H1 (cell line): ENCODE measurements at regions not wholly inside any gene's neighbourhood (a gene's known extent, or its start where the extent isn't known, plus 50 kb on each side); places are given as distances from the start of the nearest gene placed in this dataset.

Source experiments
- CTCF ChIA-PET: fragments of 300-600 bp; sonication (Branson Sonifier 250); formaldehyde crosslinking; loops from one replicate; lab custom pipeline; 2021; ENCODE audit not compliant: partially characterized antibody; lab: Charles Lee
- POLR2A ChIA-PET: fragments of 300-600 bp; sonication (Branson Sonifier 250); formaldehyde crosslinking; loops from one replicate; lab custom pipeline; 2021; ENCODE audit warnings: inconsistent platforms; ENCODE audit not compliant: partially characterized antibody; lab: Charles Lee
- DNase-seq, 2 experiments: peaks; one replicate each; pipeline versions ENCODE4 v3.0.0 to v3.0.0-alpha.2; 2010 to 2022; ENCODE audit warnings: low spot score in 2 of 2, low read depth in 1 of 2, mixed read lengths in 1 of 2
- FAIRE-seq: peaks from 2 replicates; lab custom pipeline; 2011; peaks lifted over from hg19 to GRCh38; lab: Jason Lieb, UNC
- H2AFZ ChIP-seq: 2 replicates; pipeline ENCODE4 v1.8.1; 2012; ENCODE audit warnings: low read length, inconsistent platforms
- H2AK5ac ChIP-seq: 2 replicates; pipeline ENCODE4 v1.6.1; 2013; ENCODE audit warnings: low read depth, low read length
- H2BK120ac ChIP-seq: replicated peaks from 2 replicates; pipeline ENCODE3; 2013; ENCODE audit warnings: low read depth, low read length, inconsistent platforms
- H2BK12ac ChIP-seq: 2 replicates; pipeline ENCODE4 v1.6.1; 2013; ENCODE audit warnings: low read depth, low read length
- H2BK15ac ChIP-seq: 2 replicates; pipeline ENCODE4 v1.6.1; 2013; ENCODE audit warnings: low read length
- H2BK20ac ChIP-seq: 2 replicates; pipeline ENCODE4 v1.6.1; 2013; ENCODE audit warnings: low read length
- H2BK5ac ChIP-seq: 2 replicates; pipeline ENCODE4 v1.6.1; 2013; ENCODE audit warnings: low read depth, low read length
- H3K14ac ChIP-seq: 2 replicates; pipeline ENCODE4 v1.6.1; 2013; ENCODE audit warnings: inconsistent platforms; ENCODE audit not compliant: insufficient read length
- H3K18ac ChIP-seq: 2 replicates; pipeline ENCODE4 v1.6.1; 2013; ENCODE audit warnings: low read length; ENCODE audit errors: extremely low read depth
- H3K23ac ChIP-seq: 2 replicates; pipeline ENCODE4 v1.6.1; 2013; ENCODE audit warnings: inconsistent platforms; ENCODE audit not compliant: insufficient read length
- H3K23me2 ChIP-seq: 2 replicates; pipeline ENCODE4 v1.6.1; 2013; ENCODE audit warnings: low read depth, low read length
- H3K27ac ChIP-seq: 2 replicates; pipeline ENCODE4 v1.6.1; 2011; ENCODE audit warnings: low read depth, low read length, inconsistent platforms
- H3K27me3 ChIP-seq, 4 experiments: replicated peaks in 1 of 4; 1 replicate in 1 of 4; 2 replicates in 3 of 4; pipeline versions ENCODE4 v1.6.1 to v1.8.1; 2011 to 2013; ENCODE audit warnings: low read length in 3 of 4, mild to moderate bottlenecking in 3 of 4, inconsistent platforms in 2 of 4, mixed read lengths in 2 of 4, moderate library complexity in 1 of 4; ENCODE audit not compliant: control insufficient read depth in 3 of 4, insufficient read depth in 3 of 4; ENCODE audit errors: extremely low read depth in 1 of 4
- H3K36me3 ChIP-seq, 4 experiments: 2 replicates each; pipeline versions ENCODE4 v1.6.1 to v1.8.1; 2011 to 2013; ENCODE audit warnings: mild to moderate bottlenecking in 4 of 4, low read length in 3 of 4, moderate library complexity in 2 of 4, control low read depth in 1 of 4, inconsistent platforms in 1 of 4; ENCODE audit not compliant: insufficient read depth in 4 of 4, control insufficient read depth in 2 of 4
- H3K4ac ChIP-seq: replicated peaks from 2 replicates; pipeline ENCODE3; 2013; ENCODE audit warnings: low read length, low read depth, mixed read lengths, inconsistent platforms; ENCODE audit not compliant: insufficient read length
- H3K4me1 ChIP-seq, 4 experiments: replicated peaks in 1 of 4; 1 replicate in 1 of 4; 2 replicates in 3 of 4; pipeline versions ENCODE4 v1.6.1 to v1.8.1; 2011 to 2013; ENCODE audit warnings: low read length in 3 of 4, inconsistent platforms in 2 of 4, mixed read lengths in 1 of 4; ENCODE audit not compliant: insufficient read depth in 4 of 4, control insufficient read depth in 3 of 4
- H3K4me2 ChIP-seq, 2 experiments: 2 replicates each; pipeline versions ENCODE4 v1.6.1 to v1.8.1; 2011 to 2013; ENCODE audit warnings: low read depth in 2 of 2, low read length in 2 of 2, control low read depth in 1 of 2, inconsistent platforms in 1 of 2, mild to moderate bottlenecking in 1 of 2; ENCODE audit not compliant: insufficient read depth in 1 of 2
- H3K4me3 ChIP-seq, 4 experiments: fragments of 200-600, 300-600 bp in 1 of 4; sonication (generic), shearing (Covaris generic), sonication (Bioruptor Twin) in 1 of 4; 2 replicates each; pipeline versions ENCODE4 v1.5.1 to v1.8.1; 2011 to 2016; ENCODE audit warnings: low read length in 4 of 4, low read depth in 3 of 4, control low read depth in 2 of 4, inconsistent platforms in 2 of 4, mild to moderate bottlenecking in 2 of 4, mixed read lengths in 1 of 4, moderate library complexity in 1 of 4; ENCODE audit not compliant: insufficient read depth in 2 of 4; ENCODE audit errors: extremely low read depth in 1 of 4
- H3K56ac ChIP-seq: replicated peaks from 2 replicates; pipeline ENCODE3; 2013; ENCODE audit warnings: low read depth, mild to moderate bottlenecking, mixed read lengths, low read length, inconsistent platforms; ENCODE audit not compliant: insufficient read length
- H3K79me1 ChIP-seq: 2 replicates; pipeline ENCODE4 v1.6.1; 2013; ENCODE audit warnings: low read depth, low read length, control low read depth
- H3K79me2 ChIP-seq, 2 experiments: 2 replicates each; pipeline versions ENCODE4 v1.6.1 to v1.8.1; 2012 to 2013; ENCODE audit warnings: low read length in 2 of 2, mild to moderate bottlenecking in 2 of 2, inconsistent platforms in 1 of 2; ENCODE audit not compliant: insufficient read depth in 2 of 2, control insufficient read depth in 1 of 2
- H3K9ac ChIP-seq, 4 experiments: replicated peaks in 1 of 4; 1 replicate in 1 of 4; 2 replicates in 3 of 4; pipeline versions ENCODE4 v1.6.1 to v1.8.1; 2011 to 2013; ENCODE audit warnings: low read depth in 3 of 4, low read length in 3 of 4, control low read depth in 2 of 4, mild to moderate bottlenecking in 2 of 4, moderate library complexity in 2 of 4, inconsistent platforms in 1 of 4; ENCODE audit errors: extremely low read depth in 1 of 4
- H3K9me3 ChIP-seq, 2 experiments: 2 replicates each; pipeline versions ENCODE4 v1.6.1 to v1.8.1; 2012 to 2013; ENCODE audit warnings: mild to moderate bottlenecking in 2 of 2, moderate library complexity in 2 of 2, control low read depth in 1 of 2, inconsistent platforms in 1 of 2, low read depth in 1 of 2, low read length in 1 of 2, mixed read lengths in 1 of 2; ENCODE audit not compliant: insufficient read depth in 2 of 2
- H4K20me1 ChIP-seq, 2 experiments: replicated peaks in 1 of 2; 2 replicates each; pipeline versions ENCODE3 to v1.8.1; 2011 to 2013; ENCODE audit warnings: inconsistent platforms in 2 of 2, low read length in 2 of 2, mild to moderate bottlenecking in 1 of 2; ENCODE audit not compliant: insufficient read depth in 2 of 2, control insufficient read depth in 1 of 2
- H4K5ac ChIP-seq: 2 replicates; pipeline ENCODE4 v1.6.1; 2013; ENCODE audit warnings: low read length, low read depth, mixed read lengths, inconsistent platforms; ENCODE audit not compliant: insufficient read length
- H4K8ac ChIP-seq: 2 replicates; pipeline ENCODE4 v1.8.0; 2013; ENCODE audit warnings: mild to moderate bottlenecking, moderate library complexity, low read length, inconsistent platforms; ENCODE audit not compliant: insufficient read depth; ENCODE audit errors: extremely low read depth
- H4K91ac ChIP-seq: replicated peaks from 2 replicates; pipeline ENCODE3; 2013; ENCODE audit warnings: low read length, mixed read lengths, inconsistent platforms; ENCODE audit not compliant: insufficient read length
- ASH2L ChIP-seq: fragments of 200-600, 300-600 bp; sonication (generic); IDR thresholded peaks from one replicate; pipeline ENCODE4 v1.7.1; 2017; ENCODE audit warnings: low read length
- CBX5 ChIP-seq: fragments of 300-800, 300-1000 bp; sonication (generic); IDR thresholded peaks from 2 replicates; pipeline ENCODE4 v1.7.1; 2016; ENCODE audit warnings: antibody characterized with exemption, low read length, low read depth
- CBX8 ChIP-seq: fragments of 300-800, 300-1000 bp; sonication (generic); IDR thresholded peaks from 2 replicates; pipeline ENCODE4 v1.7.1; 2016; ENCODE audit warnings: low read depth, low read length, borderline replicate concordance
- E2F6 ChIP-seq: IDR thresholded peaks from 2 replicates; pipeline ENCODE4 v1.6.1; 2012; ENCODE audit warnings: inconsistent platforms
- EZH2 ChIP-seq: fragments of 200-600 bp; sonication (generic); IDR thresholded peaks from 2 replicates; pipeline ENCODE4 v1.7.1; 2012; ENCODE audit warnings: low read depth, mild to moderate bottlenecking, moderate library complexity, low read length, inconsistent platforms; ENCODE audit not compliant: severe bottlenecking
- HDAC6 ChIP-seq: IDR thresholded peaks from one replicate; pipeline ENCODE4 v1.7.1; 2012; ENCODE audit warnings: low read depth, mild to moderate bottlenecking, inconsistent platforms, low read length, moderate library complexity
- JUND ChIP-seq: IDR thresholded peaks from 2 replicates; pipeline ENCODE4 v1.6.1; 2011; ENCODE audit warnings: mild to moderate bottlenecking, improper control_type of control experiment, low read length
- KDM4A ChIP-seq: IDR thresholded peaks from one replicate; pipeline ENCODE4 v1.7.1; 2012; ENCODE audit warnings: low read depth, mild to moderate bottlenecking, moderate library complexity, low read length, inconsistent platforms; ENCODE audit not compliant: severe bottlenecking
- TAF1 ChIP-seq: IDR thresholded peaks from 2 replicates; pipeline ENCODE4 v1.6.1; 2011; ENCODE audit warnings: mild to moderate bottlenecking, low read depth, low read length
- WGBS, 2 experiments: shearing (Covaris generic) in 1 of 2; methylation state at CpG; one replicate each; pipeline versions ENCODE4 v1.1.6 to v1.1.7; 2013 to 2015; ENCODE audit warnings: low lambda C conversion rate in 2 of 2, mixed read lengths in 2 of 2, inconsistent platforms in 1 of 2, low coverage in 1 of 2, missing lambda C conversion rate in 1 of 2; ENCODE audit not compliant: insufficient replicate concordance in 2 of 2, insufficient coverage in 1 of 2, insufficient read length in 1 of 2; ENCODE audit errors: extremely low coverage in 1 of 2, missing lambda C conversion rate in 1 of 2; 5-methylcytosine and 5-hydroxymethylcytosine counted together

DNA sequence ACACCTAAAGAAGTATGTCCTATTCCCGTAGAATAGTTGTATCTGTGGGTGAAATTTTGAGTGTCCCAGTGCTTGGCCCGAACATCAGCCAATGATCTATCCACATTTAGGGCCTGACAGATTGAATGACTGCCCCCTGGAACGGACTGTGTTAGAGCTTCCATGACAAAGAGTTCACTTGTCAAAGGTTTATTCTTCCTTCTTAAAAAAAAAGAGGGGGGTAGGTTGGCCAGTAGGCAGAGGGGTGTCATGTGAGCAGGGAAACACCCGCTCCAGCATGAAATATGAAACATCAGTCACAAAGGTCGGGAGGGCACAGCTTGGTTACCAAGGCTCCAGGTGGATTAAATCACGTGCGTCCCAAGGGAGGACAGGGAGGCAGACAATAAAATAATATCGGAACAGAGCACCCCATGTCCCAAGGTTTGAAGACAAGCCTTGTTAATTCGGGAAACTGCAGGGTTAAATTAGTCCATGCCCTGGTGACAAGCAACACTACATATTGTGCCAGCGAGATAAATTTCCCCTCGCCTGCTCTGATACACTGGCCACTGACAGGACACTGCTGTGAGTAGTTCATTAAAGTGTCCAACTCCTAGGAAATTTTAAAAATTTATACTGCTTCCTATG, 401.2 kb downstream of the IRX1 start:
- peaks cover 3 to 7% of the 10 kb centered on the region in 2 experiments; a peak in 3 of 4 replicates for H3K9me3 ChIP-seq
- no peaks in the 10 kb centered on the region for H3K4me1 ChIP-seq
- no peak overlapping the region for H3K4me3 ChIP-seq
- H3K23ac ChIP-seq, result no peak overlapping the region
- no peak overlapping the region for H4K8ac ChIP-seq
- no peak for FAIRE-seq
- no peak overlapping the region for H2BK120ac ChIP-seq
- H3K4ac ChIP-seq, result no peak overlapping the region
- H4K91ac ChIP-seq, result no peak overlapping the region
- no peaks in the 10 kb centered on the region for H3K79me1 ChIP-seq
- H4K20me1 ChIP-seq, result no peaks in the 10 kb centered on the region
- H3K4me2 ChIP-seq, result no peak overlapping the region
- no peak overlapping the region for H3K56ac ChIP-seq
- H2AK5ac ChIP-seq, result no peak overlapping the region
- H3K27me3 ChIP-seq, result no peaks in the 10 kb centered on the region
- H2AFZ ChIP-seq, result no peak overlapping the region
- no peak overlapping the region for H2BK15ac ChIP-seq
- no peak overlapping the region for H2BK20ac ChIP-seq
- no peaks in the 10 kb centered on the region for H3K23me2 ChIP-seq
- ChIA-PET POLR2A (no interaction called here), CTCF (interaction anchor here (1.4 to 1.9 kb wide), 2 partner anchors 15 to 21 kb away, joined by 3 read pairs; no protein-coding TSS in a partner anchor)
- no peak overlapping the region for H3K9ac ChIP-seq
- H2BK5ac ChIP-seq, result no peak overlapping the region
- no peak overlapping the region for H3K14ac ChIP-seq
- no peaks in the 10 kb centered on the region for H3K79me2 ChIP-seq
- H3K18ac ChIP-seq, result no peak overlapping the region
- WGBS, 2 experiments, result 85% methylated on average over 11 of the region's 11 CpGs; no CpG with 5 or more reads in 1 of the 2 experiments
- no peak for TF ChIP-seq EZH2
- no peak for TF ChIP-seq CBX5
- no peak for TF ChIP-seq JUND
- TF ChIP-seq HDAC6, result no peak
- TF ChIP-seq TAF1, result no peak
- TF ChIP-seq E2F6, result no peak
- no peak for TF ChIP-seq KDM4A
- TF ChIP-seq CBX8, result no peak
- TF ChIP-seq ASH2L, result no peak
- DNase-seq, result no peak
- H4K5ac ChIP-seq, result no peak overlapping the region
- H3K36me3 ChIP-seq, result no peaks in the 10 kb centered on the region
- no peak overlapping the region for H3K27ac ChIP-seq
- H2BK12ac ChIP-seq, result no peak overlapping the region
